ENCODE measurements at regions not wholly inside any gene's neighbourhood (a gene's known extent, or its start where the extent isn't known, plus 50 kb on each side); places are given as distances from the start of the nearest gene placed in this dataset.

GRCh38 chr5:42886635-42887034 is 74.9 kb upstream of the SELENOP start:
- DNase-seq (ENCODE audit: low read depth, low spot score) (no peak), FAIRE-seq (no peak)
- Histone ChIP-seq H3K4me2 (ENCODE audit: control insufficient read depth, extremely low read depth, insufficient read depth, low read depth, low read length) (no peak overlapping the region), H4K20me1 (ENCODE audit: control insufficient read depth, extremely low read depth, insufficient read depth, low read length) (no peaks in the 10 kb centered on the region), H3K79me2 (ENCODE audit: control insufficient read depth, insufficient read depth, low read length) (no peaks in the 10 kb centered on the region), H3K9ac (ENCODE audit: control insufficient read depth, extremely low read depth, insufficient read depth, low read length) (no peak overlapping the region), H2AFZ (ENCODE audit: control insufficient read depth, low read length) (no peak overlapping the region), H3K4me1 (ENCODE audit: control insufficient read depth, extremely low read depth, insufficient read depth, low read length) (peaks cover 3% of the 10 kb centered on the region), H3K9me1 (ENCODE audit: control insufficient read depth, extremely low read depth, insufficient read depth, low read length) (no peaks in the 10 kb centered on the region), H3K9me3 (ENCODE audit: control insufficient read depth, low read depth, low read length) (no peaks in the 10 kb centered on the region), H3K4me3 (ENCODE audit: control insufficient read depth in 2 of 3, extremely low read depth in 1 of 3, insufficient read depth in 2 of 3, low read depth in 1 of 3, low read length in 3 of 3) (no peak overlapping the region), H3K36me3 (ENCODE audit: control insufficient read depth in 2 of 2, extremely low read depth in 1 of 2, insufficient read depth in 2 of 2, low read length in 2 of 2) (no peaks in the 10 kb centered on the region), H3K27ac (ENCODE audit: control insufficient read depth, insufficient read depth, low read length) (no peak overlapping the region), H3K27me3 (ENCODE audit: control insufficient read depth, extremely low read depth, insufficient read depth, low read length) (no peaks in the 10 kb centered on the region)
- dilution Hi-C loops (cut with MboI; ENCODE audit: extremely low pct_ligation_motif_present, low sequenced_read_pairs) = no loop called here
- no peak for TF ChIP-seq EZH2 (IDR thresholded peaks at IDR 0.05; ENCODE audit: low read length)

DNA sequence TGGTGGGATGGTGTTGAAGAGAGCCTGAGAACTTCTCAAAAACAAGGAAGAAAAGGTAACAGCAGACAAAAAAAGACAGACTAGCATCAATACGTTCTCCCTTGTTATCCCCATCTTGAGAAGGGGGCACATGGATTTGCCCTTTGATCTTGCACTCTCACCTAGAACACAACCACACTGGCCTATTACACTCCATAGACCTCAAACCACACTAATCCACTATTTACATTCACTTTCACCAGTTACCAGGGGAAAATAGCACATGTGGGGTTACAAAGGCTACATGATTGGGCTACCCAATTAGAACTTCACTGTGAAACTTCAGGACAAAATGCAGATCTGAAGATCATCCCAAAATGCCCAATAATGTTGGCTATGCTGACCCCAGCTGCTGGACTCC is 72.6 kb upstream of the SELENOP start:
- dilution Hi-C loops (cut with MboI; ENCODE audit: extremely low pct_ligation_motif_present, low sequenced_read_pairs) = no loop called here
- Histone ChIP-seq H3K27ac (ENCODE audit: control insufficient read depth, insufficient read depth, low read length) (no peak overlapping the region), H3K9ac (ENCODE audit: control insufficient read depth, extremely low read depth, insufficient read depth, low read length) (no peak overlapping the region), H3K36me3 (ENCODE audit: control insufficient read depth in 2 of 2, extremely low read depth in 1 of 2, insufficient read depth in 2 of 2, low read length in 2 of 2) (no peaks in the 10 kb centered on the region), H4K20me1 (ENCODE audit: control insufficient read depth, extremely low read depth, insufficient read depth, low read length) (no peaks in the 10 kb centered on the region), H3K27me3 (ENCODE audit: control insufficient read depth, extremely low read depth, insufficient read depth, low read length) (no peaks in the 10 kb centered on the region), H2AFZ (ENCODE audit: control insufficient read depth, low read length) (no peak overlapping the region), H3K79me2 (ENCODE audit: control insufficient read depth, insufficient read depth, low read length) (no peaks in the 10 kb centered on the region), H3K4me1 (ENCODE audit: control insufficient read depth, extremely low read depth, insufficient read depth, low read length) (peaks cover 3% of the 10 kb centered on the region), H3K4me2 (ENCODE audit: control insufficient read depth, extremely low read depth, insufficient read depth, low read depth, low read length) (no peak overlapping the region), H3K4me3 (ENCODE audit: control insufficient read depth in 2 of 3, extremely low read depth in 1 of 3, insufficient read depth in 2 of 3, low read depth in 1 of 3, low read length in 3 of 3) (no peak overlapping the region), H3K9me3 (ENCODE audit: control insufficient read depth, low read depth, low read length) (no peaks in the 10 kb centered on the region), H3K9me1 (ENCODE audit: control insufficient read depth, extremely low read depth, insufficient read depth, low read length) (no peaks in the 10 kb centered on the region)
- FAIRE-seq (no peak), DNase-seq (ENCODE audit: low read depth, low spot score) (no peak)
- TF ChIP-seq CTCF (optimal IDR thresholded peaks at IDR 0.05 in 1 of 3, IDR thresholded peaks at IDR 0.05 in 1 of 3, conservative IDR thresholded peaks at IDR 0.05 in 1 of 3; ENCODE audit: extremely low read depth in 1 of 3, insufficient read depth in 2 of 3, low read length in 3 of 3) (no peak), EZH2 (IDR thresholded peaks at IDR 0.05; ENCODE audit: low read length) (no peak)

GRCh38 chr5:42881416-42882117 is 69.9 kb upstream of the SELENOP start:
- no peaks in the 10 kb centered on the region for H3K27me3 ChIP-seq (ENCODE audit: control insufficient read depth, extremely low read depth, insufficient read depth, low read length)
- dilution Hi-C loops (cut with MboI; ENCODE audit: extremely low pct_ligation_motif_present, low sequenced_read_pairs) = no loop called here
- no peak overlapping the region for H3K4me3 ChIP-seq (ENCODE audit: control insufficient read depth in 2 of 3, extremely low read depth in 1 of 3, insufficient read depth in 2 of 3, low read depth in 1 of 3, low read length in 3 of 3)
- H2AFZ ChIP-seq (ENCODE audit: control insufficient read depth, low read length) = no peak overlapping the region
- DNase-seq (ENCODE audit: low read depth, low spot score) = no peak
- H3K36me3 ChIP-seq (ENCODE audit: control insufficient read depth in 2 of 2, extremely low read depth in 1 of 2, insufficient read depth in 2 of 2, low read length in 2 of 2) = no peaks in the 10 kb centered on the region
- H3K79me2 ChIP-seq (ENCODE audit: control insufficient read depth, insufficient read depth, low read length) = no peaks in the 10 kb centered on the region
- no peaks in the 10 kb centered on the region for H3K9me1 ChIP-seq (ENCODE audit: control insufficient read depth, extremely low read depth, insufficient read depth, low read length)
- H3K9ac ChIP-seq (ENCODE audit: control insufficient read depth, extremely low read depth, insufficient read depth, low read length) = no peak overlapping the region
- TF ChIP-seq EZH2 (IDR thresholded peaks at IDR 0.05; ENCODE audit: low read length) = no peak
- no peak for TF ChIP-seq CTCF (optimal IDR thresholded peaks at IDR 0.05 in 1 of 3, IDR thresholded peaks at IDR 0.05 in 1 of 3, conservative IDR thresholded peaks at IDR 0.05 in 1 of 3; ENCODE audit: extremely low read depth in 1 of 3, insufficient read depth in 2 of 3, low read length in 3 of 3)
- no peak overlapping the region for H3K27ac ChIP-seq (ENCODE audit: control insufficient read depth, insufficient read depth, low read length)
- no peaks in the 10 kb centered on the region for H4K20me1 ChIP-seq (ENCODE audit: control insufficient read depth, extremely low read depth, insufficient read depth, low read length)
- no peaks in the 10 kb centered on the region for H3K4me1 ChIP-seq (ENCODE audit: control insufficient read depth, extremely low read depth, insufficient read depth, low read length)
- H3K4me2 ChIP-seq (ENCODE audit: control insufficient read depth, extremely low read depth, insufficient read depth, low read depth, low read length) = no peak overlapping the region
- no peak for FAIRE-seq
- no peaks in the 10 kb centered on the region for H3K9me3 ChIP-seq (ENCODE audit: control insufficient read depth, low read depth, low read length)

All from keratinocyte (primary cell).